GM23338 (cell line): ENCODE measurements at regions not wholly inside any gene's neighbourhood (a gene's known extent, or its start where the extent isn't known, plus 50 kb on each side); places are given as distances from the start of the nearest gene placed in this dataset.

Experiments
- ATAC-seq: fragments of 200-7000 bp; cut with Tn5 transposase; 3 replicates; pipeline ENCODE4 v1.9.1; 2020
- DNase-seq: peaks from one replicate; pipeline ENCODE4 v3.0.0-alpha.2; 2015; ENCODE audit warnings: low spot score
- H2AFZ ChIP-seq: fragments of 200-600 bp; sonication (generic); 2 replicates; pipeline ENCODE4 v1.8.0; 2016; ENCODE audit warnings: antibody characterized with exemption, mild to moderate bottlenecking, moderate library complexity
- H3F3A ChIP-seq: fragments of 200-600 bp; sonication (generic); replicated peaks from 2 replicates; pipeline ENCODE4 v1.8.0; 2017; ENCODE audit warnings: antibody characterized with exemption, mixed run types, low read depth
- H3K27ac ChIP-seq: fragments of 200-600 bp; sonication (generic); 2 replicates; pipeline ENCODE4 v1.6.1; 2016; ENCODE audit warnings: low read depth
- H3K27me3 ChIP-seq: fragments of 200-600 bp; sonication (generic); 2 replicates; pipeline ENCODE4 v1.8.0; 2016; ENCODE audit warnings: mild to moderate bottlenecking, mixed run types, moderate library complexity; ENCODE audit not compliant: insufficient read depth
- H3K36me3 ChIP-seq: fragments of 200-600 bp; sonication (generic); 2 replicates; pipeline ENCODE4 v1.8.0; 2016; ENCODE audit warnings: mild to moderate bottlenecking; ENCODE audit not compliant: insufficient read depth
- H3K4me1 ChIP-seq: fragments of 200-600 bp; sonication (generic); 2 replicates; pipeline ENCODE4 v1.8.0; 2016; ENCODE audit warnings: mild to moderate bottlenecking, moderate library complexity; ENCODE audit not compliant: insufficient read depth
- H3K4me2 ChIP-seq: fragments of 200-600 bp; sonication (generic); 2 replicates; pipeline ENCODE4 v1.7.1; 2017; ENCODE audit warnings: mixed run types
- H3K4me3 ChIP-seq: fragments of 200-600 bp; sonication (generic); 2 replicates; pipeline ENCODE4 v1.6.1; 2016; ENCODE audit warnings: mixed run types
- H3K79me2 ChIP-seq: fragments of 200-600 bp; sonication (generic); replicated peaks from 2 replicates; pipeline ENCODE4 v1.8.0; 2017; ENCODE audit warnings: mild to moderate bottlenecking; ENCODE audit not compliant: insufficient read depth
- H3K9me2 ChIP-seq: fragments of 200-600 bp; sonication (generic); 2 replicates; pipeline ENCODE4 v1.8.0; 2017; ENCODE audit not compliant: insufficient read depth
- H4K20me1 ChIP-seq: fragments of 200-600 bp; sonication (generic); replicated peaks from 2 replicates; pipeline ENCODE4 v1.8.0; 2017; ENCODE audit warnings: mild to moderate bottlenecking; ENCODE audit not compliant: insufficient read depth
- H3K27ac Mint-ChIP-seq: 2 replicates; pipeline ENCODE4 v1.8.0; 2020; ENCODE audit warnings: inconsistent platforms, mild to moderate bottlenecking, moderate library complexity, mixed read lengths
- H3K27me3 Mint-ChIP-seq: 3 replicates; pipeline ENCODE4 v1.8.0; 2022; ENCODE audit warnings: low read depth, mild to moderate bottlenecking, moderate library complexity, mixed read lengths, inconsistent platforms; ENCODE audit not compliant: insufficient read depth, poor library complexity
- H3K36me3 Mint-ChIP-seq: 3 replicates; pipeline ENCODE4 v1.8.0; 2021; ENCODE audit warnings: low read depth, mild to moderate bottlenecking, inconsistent platforms, moderate library complexity, mixed read lengths
- H3K4me1 Mint-ChIP-seq: 3 replicates; pipeline ENCODE4 v1.8.0; 2020; ENCODE audit warnings: mild to moderate bottlenecking, inconsistent platforms, mixed read lengths
- H3K4me3 Mint-ChIP-seq: 3 replicates; pipeline ENCODE4 v1.8.0; 2021; ENCODE audit warnings: moderate library complexity, mild to moderate bottlenecking, inconsistent platforms, mixed read lengths
- H3K9me3 Mint-ChIP-seq: 3 replicates; pipeline ENCODE4 v1.8.0; 2020; ENCODE audit warnings: moderate library complexity, mild to moderate bottlenecking, inconsistent platforms, mixed read lengths
- CREB1 ChIP-seq: fragments of 250-450 bp; sonication (Bioruptor Pico); IDR thresholded peaks from 2 replicates; pipeline ENCODE4 v1.5.0; 2020; ENCODE audit warnings: low read depth, mild to moderate bottlenecking, moderate library complexity
- EZH2 ChIP-seq: fragments of 200-600 bp; sonication (generic); IDR thresholded peaks from one replicate; pipeline ENCODE4 v1.8.0; 2017; ENCODE audit warnings: antibody characterized with exemption, mild to moderate bottlenecking, low read depth; ENCODE audit not compliant: unreplicated experiment
- EZH2phosphoT487 ChIP-seq: fragments of 200-600 bp; sonication (generic); IDR thresholded peaks from one replicate; pipeline ENCODE4 v1.8.1; 2018; ENCODE audit warnings: antibody characterized with exemption; ENCODE audit not compliant: unreplicated experiment
- JUNB ChIP-seq: IDR thresholded peaks from one replicate; pipeline ENCODE4 v1.6.1; 2016; ENCODE audit warnings: antibody characterized with exemption; ENCODE audit not compliant: unreplicated experiment
- NANOG ChIP-seq: IDR thresholded peaks from 2 replicates; pipeline ENCODE4 v1.6.1; 2016; ENCODE audit warnings: antibody characterized with exemption, borderline replicate concordance
- POLR2AphosphoS5 ChIP-seq: IDR thresholded peaks from 2 replicates; pipeline ENCODE4 v1.6.1; 2016; ENCODE audit warnings: antibody characterized with exemption, low read depth
- ZNF114 ChIP-seq: fragments of 250-450 bp; sonication (Bioruptor Pico); IDR thresholded peaks from 2 replicates; pipeline ENCODE4 v1.5.0; 2020; ENCODE audit warnings: mild to moderate bottlenecking, moderate library complexity
- ZNF331 ChIP-seq: fragments of 250-450 bp; sonication (Bioruptor Pico); IDR thresholded peaks from 2 replicates; pipeline ENCODE4 v1.5.0; 2020; ENCODE audit warnings: low read depth, mild to moderate bottlenecking, moderate library complexity
- TF ChIP-seq, protein P1 (sequence below), 2 experiments: fragments of 200-600 bp in 1 of 2; sonication (generic) in 1 of 2; conservative IDR thresholded peaks; 2 replicates each; pipeline versions ENCODE4 v1.5.1 to v1.6.1; 2016 to 2017; ENCODE audit warnings: antibody characterized with exemption in 2 of 2, low read depth in 2 of 2, mild to moderate bottlenecking in 2 of 2, moderate library complexity in 1 of 2
- TF ChIP-seq, protein P2 (sequence below): fragments of 250-450 bp; sonication (Bioruptor Pico); IDR thresholded peaks from 2 replicates; pipeline ENCODE4 v1.5.0; 2020; ENCODE audit warnings: mild to moderate bottlenecking, moderate library complexity
- TF ChIP-seq, protein P3 (sequence below): IDR thresholded peaks from 2 replicates; pipeline ENCODE4 v1.6.1; 2016; ENCODE audit warnings: antibody characterized with exemption
- TF ChIP-seq, protein P4 (sequence below): IDR thresholded peaks from one replicate; pipeline ENCODE4 v1.6.1; 2018; ENCODE audit warnings: antibody characterized with exemption; ENCODE audit not compliant: unreplicated experiment

DNA sequence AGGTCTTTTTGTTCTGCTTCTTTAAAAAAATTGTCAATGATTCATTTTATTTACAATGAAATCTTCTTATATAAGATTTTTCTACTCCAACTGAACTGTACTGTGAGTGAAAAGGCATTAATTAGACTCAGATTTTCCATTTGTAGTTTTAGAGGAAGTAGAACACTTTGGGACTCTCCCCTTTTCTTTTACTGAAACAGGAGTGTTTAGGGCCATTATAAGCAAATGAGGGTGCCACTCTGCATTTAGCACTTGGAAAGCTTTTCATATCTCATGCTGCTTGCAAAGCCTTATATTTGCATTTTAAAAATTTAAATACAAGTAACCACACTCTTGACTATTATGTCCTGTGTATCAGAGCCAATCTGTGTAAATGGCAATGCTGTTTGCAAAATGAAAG, 584.3 kb downstream of the KLHL13 start:
- no peak for ATAC-seq

More for the DNA sequence above, 584.3 kb downstream of the KLHL13 start:
- Histone ChIP-seq H3K27me3 (no peaks in the 10 kb centered on the region), H3K4me3 (no peak overlapping the region), H3K79me2 (no peaks in the 10 kb centered on the region), H2AFZ (no peak overlapping the region), H3K4me1 (no peaks in the 10 kb centered on the region), H3K4me2 (no peak overlapping the region), H3K36me3 (no peaks in the 10 kb centered on the region), H3F3A (no peaks in the 10 kb centered on the region), H3K9me2 (no peaks in the 10 kb centered on the region), H4K20me1 (no peaks in the 10 kb centered on the region), H3K27ac (no peak overlapping the region)
- H3K27me3 Mint-ChIP-seq = no peaks in the 10 kb centered on the region
- no peaks in the 10 kb centered on the region for H3K9me3 Mint-ChIP-seq
- no peak overlapping the region for H3K4me3 Mint-ChIP-seq
- no peak for DNase-seq
- no peaks in the 10 kb centered on the region for H3K4me1 Mint-ChIP-seq
- H3K36me3 Mint-ChIP-seq = no peaks in the 10 kb centered on the region
- no peak overlapping the region for H3K27ac Mint-ChIP-seq
- TF ChIP-seq EZH2phosphoT487 (no peak), NANOG (no peak), JUNB (no peak), ZNF114 (CRISPR knock-in tag) (no peak), CREB1 (CRISPR knock-in tag) (no peak), EZH2 (no peak), ZNF331 (no peak), POLR2AphosphoS5 (no peak)
- TF ChIP-seq, protein P1, sequence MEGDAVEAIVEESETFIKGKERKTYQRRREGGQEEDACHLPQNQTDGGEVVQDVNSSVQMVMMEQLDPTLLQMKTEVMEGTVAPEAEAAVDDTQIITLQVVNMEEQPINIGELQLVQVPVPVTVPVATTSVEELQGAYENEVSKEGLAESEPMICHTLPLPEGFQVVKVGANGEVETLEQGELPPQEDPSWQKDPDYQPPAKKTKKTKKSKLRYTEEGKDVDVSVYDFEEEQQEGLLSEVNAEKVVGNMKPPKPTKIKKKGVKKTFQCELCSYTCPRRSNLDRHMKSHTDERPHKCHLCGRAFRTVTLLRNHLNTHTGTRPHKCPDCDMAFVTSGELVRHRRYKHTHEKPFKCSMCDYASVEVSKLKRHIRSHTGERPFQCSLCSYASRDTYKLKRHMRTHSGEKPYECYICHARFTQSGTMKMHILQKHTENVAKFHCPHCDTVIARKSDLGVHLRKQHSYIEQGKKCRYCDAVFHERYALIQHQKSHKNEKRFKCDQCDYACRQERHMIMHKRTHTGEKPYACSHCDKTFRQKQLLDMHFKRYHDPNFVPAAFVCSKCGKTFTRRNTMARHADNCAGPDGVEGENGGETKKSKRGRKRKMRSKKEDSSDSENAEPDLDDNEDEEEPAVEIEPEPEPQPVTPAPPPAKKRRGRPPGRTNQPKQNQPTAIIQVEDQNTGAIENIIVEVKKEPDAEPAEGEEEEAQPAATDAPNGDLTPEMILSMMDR (conservative IDR thresholded peaks at IDR 0.05; ENCODE audit: low read depth in 2 of 2) = no peak
- TF ChIP-seq, protein P2, sequence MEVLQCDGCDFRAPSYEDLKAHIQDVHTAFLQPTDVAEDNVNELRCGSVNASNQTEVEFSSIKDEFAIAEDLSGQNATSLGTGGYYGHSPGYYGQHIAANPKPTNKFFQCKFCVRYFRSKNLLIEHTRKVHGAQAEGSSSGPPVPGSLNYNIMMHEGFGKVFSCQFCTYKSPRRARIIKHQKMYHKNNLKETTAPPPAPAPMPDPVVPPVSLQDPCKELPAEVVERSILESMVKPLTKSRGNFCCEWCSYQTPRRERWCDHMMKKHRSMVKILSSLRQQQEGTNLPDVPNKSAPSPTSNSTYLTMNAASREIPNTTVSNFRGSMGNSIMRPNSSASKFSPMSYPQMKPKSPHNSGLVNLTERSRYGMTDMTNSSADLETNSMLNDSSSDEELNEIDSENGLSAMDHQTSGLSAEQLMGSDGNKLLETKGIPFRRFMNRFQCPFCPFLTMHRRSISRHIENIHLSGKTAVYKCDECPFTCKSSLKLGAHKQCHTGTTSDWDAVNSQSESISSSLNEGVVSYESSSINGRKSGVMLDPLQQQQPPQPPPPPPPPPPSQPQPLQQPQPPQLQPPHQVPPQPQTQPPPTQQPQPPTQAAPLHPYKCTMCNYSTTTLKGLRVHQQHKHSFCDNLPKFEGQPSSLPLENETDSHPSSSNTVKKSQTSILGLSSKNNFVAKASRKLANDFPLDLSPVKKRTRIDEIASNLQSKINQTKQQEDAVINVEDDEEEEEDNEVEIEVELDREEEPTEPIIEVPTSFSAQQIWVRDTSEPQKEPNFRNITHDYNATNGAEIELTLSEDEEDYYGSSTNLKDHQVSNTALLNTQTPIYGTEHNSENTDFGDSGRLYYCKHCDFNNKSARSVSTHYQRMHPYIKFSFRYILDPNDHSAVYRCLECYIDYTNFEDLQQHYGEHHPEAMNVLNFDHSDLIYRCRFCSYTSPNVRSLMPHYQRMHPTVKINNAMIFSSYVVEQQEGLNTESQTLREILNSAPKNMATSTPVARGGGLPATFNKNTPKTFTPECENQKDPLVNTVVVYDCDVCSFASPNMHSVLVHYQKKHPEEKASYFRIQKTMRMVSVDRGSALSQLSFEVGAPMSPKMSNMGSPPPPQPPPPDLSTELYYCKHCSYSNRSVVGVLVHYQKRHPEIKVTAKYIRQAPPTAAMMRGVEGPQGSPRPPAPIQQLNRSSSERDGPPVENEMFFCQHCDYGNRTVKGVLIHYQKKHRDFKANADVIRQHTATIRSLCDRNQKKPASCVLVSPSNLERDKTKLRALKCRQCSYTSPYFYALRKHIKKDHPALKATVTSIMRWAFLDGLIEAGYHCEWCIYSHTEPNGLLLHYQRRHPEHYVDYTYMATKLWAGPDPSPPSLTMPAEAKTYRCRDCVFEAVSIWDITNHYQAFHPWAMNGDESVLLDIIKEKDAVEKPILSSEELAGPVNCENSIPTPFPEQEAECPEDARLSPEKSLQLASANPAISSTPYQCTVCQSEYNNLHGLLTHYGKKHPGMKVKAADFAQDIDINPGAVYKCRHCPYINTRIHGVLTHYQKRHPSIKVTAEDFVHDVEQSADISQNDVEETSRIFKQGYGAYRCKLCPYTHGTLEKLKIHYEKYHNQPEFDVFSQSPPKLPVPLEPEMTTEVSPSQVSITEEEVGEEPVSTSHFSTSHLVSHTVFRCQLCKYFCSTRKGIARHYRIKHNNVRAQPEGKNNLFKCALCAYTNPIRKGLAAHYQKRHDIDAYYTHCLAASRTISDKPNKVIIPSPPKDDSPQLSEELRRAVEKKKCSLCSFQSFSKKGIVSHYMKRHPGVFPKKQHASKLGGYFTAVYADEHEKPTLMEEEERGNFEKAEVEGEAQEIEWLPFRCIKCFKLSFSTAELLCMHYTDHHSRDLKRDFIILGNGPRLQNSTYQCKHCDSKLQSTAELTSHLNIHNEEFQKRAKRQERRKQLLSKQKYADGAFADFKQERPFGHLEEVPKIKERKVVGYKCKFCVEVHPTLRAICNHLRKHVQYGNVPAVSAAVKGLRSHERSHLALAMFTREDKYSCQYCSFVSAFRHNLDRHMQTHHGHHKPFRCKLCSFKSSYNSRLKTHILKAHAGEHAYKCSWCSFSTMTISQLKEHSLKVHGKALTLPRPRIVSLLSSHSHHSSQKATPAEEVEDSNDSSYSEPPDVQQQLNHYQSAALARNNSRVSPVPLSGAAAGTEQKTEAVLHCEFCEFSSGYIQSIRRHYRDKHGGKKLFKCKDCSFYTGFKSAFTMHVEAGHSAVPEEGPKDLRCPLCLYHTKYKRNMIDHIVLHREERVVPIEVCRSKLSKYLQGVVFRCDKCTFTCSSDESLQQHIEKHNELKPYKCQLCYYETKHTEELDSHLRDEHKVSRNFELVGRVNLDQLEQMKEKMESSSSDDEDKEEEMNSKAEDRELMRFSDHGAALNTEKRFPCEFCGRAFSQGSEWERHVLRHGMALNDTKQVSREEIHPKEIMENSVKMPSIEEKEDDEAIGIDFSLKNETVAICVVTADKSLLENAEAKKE (CRISPR knock-in tag) = no peak
- TF ChIP-seq, protein P3, sequence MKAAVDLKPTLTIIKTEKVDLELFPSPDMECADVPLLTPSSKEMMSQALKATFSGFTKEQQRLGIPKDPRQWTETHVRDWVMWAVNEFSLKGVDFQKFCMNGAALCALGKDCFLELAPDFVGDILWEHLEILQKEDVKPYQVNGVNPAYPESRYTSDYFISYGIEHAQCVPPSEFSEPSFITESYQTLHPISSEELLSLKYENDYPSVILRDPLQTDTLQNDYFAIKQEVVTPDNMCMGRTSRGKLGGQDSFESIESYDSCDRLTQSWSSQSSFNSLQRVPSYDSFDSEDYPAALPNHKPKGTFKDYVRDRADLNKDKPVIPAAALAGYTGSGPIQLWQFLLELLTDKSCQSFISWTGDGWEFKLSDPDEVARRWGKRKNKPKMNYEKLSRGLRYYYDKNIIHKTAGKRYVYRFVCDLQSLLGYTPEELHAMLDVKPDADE = no peak
- TF ChIP-seq, protein P4, sequence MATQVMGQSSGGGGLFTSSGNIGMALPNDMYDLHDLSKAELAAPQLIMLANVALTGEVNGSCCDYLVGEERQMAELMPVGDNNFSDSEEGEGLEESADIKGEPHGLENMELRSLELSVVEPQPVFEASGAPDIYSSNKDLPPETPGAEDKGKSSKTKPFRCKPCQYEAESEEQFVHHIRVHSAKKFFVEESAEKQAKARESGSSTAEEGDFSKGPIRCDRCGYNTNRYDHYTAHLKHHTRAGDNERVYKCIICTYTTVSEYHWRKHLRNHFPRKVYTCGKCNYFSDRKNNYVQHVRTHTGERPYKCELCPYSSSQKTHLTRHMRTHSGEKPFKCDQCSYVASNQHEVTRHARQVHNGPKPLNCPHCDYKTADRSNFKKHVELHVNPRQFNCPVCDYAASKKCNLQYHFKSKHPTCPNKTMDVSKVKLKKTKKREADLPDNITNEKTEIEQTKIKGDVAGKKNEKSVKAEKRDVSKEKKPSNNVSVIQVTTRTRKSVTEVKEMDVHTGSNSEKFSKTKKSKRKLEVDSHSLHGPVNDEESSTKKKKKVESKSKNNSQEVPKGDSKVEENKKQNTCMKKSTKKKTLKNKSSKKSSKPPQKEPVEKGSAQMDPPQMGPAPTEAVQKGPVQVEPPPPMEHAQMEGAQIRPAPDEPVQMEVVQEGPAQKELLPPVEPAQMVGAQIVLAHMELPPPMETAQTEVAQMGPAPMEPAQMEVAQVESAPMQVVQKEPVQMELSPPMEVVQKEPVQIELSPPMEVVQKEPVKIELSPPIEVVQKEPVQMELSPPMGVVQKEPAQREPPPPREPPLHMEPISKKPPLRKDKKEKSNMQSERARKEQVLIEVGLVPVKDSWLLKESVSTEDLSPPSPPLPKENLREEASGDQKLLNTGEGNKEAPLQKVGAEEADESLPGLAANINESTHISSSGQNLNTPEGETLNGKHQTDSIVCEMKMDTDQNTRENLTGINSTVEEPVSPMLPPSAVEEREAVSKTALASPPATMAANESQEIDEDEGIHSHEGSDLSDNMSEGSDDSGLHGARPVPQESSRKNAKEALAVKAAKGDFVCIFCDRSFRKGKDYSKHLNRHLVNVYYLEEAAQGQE = no peak
